OCI-LY7 (cell line): ENCODE measurements at regions not wholly inside any gene's neighbourhood (a gene's known extent, or its start where the extent isn't known, plus 50 kb on each side); places are given as distances from the start of the nearest gene placed in this dataset.

ENCODE experiments used
- EZH2phosphoT487 ChIP-seq: fragments of 200-600 bp; sonication (generic); IDR thresholded peaks from 2 replicates; pipeline ENCODE4 v1.6.1; 2018; ENCODE audit warnings: low read depth, borderline replicate concordance, mild to moderate bottlenecking, mixed run types, antibody characterized with exemption, low read length, moderate library complexity, mixed read lengths
- TF ChIP-seq, protein P1 (sequence below): fragments of 200-600 bp; sonication (generic); conservative IDR thresholded peaks from 2 replicates; pipeline ENCODE4 v1.5.1; 2014; ENCODE audit warnings: mild to moderate bottlenecking, antibody characterized with exemption, low read length, moderate library complexity, mixed read lengths

DNA sequence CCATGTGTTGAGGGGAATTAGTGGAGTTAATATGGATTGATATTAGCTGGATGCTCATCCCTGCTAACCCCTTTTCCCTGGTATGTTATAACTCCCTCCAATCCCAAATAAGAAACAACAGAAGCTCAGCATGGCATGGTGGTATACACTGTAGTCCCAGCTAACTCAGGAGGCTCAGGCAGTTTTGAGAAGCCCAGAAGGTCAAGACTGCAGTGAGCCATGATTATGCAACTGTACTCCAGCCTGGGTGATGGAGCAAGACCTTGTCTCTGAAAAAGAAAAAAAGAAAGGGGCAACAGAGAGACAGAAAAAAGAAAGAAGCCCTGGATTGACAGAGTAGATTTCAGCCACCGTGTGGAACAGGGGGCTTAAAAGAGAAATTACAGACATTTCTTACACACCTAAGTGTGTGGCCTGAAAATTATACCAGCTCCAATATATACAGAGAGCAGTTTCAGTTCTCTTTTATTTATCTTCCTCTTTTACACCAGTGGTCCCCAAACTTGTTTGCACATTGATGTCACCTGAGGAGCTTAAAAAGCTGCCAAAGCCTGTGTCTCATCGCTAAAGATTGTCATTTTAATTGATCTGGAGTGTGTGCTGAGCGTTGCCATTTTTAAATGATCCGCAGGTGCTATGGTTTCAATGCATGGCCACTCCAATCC lies 203.6 kb downstream of the UBE2E3 start:
- TF ChIP-seq, protein P1, sequence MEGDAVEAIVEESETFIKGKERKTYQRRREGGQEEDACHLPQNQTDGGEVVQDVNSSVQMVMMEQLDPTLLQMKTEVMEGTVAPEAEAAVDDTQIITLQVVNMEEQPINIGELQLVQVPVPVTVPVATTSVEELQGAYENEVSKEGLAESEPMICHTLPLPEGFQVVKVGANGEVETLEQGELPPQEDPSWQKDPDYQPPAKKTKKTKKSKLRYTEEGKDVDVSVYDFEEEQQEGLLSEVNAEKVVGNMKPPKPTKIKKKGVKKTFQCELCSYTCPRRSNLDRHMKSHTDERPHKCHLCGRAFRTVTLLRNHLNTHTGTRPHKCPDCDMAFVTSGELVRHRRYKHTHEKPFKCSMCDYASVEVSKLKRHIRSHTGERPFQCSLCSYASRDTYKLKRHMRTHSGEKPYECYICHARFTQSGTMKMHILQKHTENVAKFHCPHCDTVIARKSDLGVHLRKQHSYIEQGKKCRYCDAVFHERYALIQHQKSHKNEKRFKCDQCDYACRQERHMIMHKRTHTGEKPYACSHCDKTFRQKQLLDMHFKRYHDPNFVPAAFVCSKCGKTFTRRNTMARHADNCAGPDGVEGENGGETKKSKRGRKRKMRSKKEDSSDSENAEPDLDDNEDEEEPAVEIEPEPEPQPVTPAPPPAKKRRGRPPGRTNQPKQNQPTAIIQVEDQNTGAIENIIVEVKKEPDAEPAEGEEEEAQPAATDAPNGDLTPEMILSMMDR = no peak
- TF ChIP-seq EZH2phosphoT487 = no peak
